Vagina (tissue), 2 donors: ENCODE measurements at regions not wholly inside any gene's neighbourhood (a gene's known extent, or its start where the extent isn't known, plus 50 kb on each side); places are given as distances from the start of the nearest gene placed in this dataset.

ENCODE experiments used
- POLR2A ChIP-seq, 2 donors: fragments of 450-650 bp; IDR thresholded peaks; one replicate each; pipeline ENCODE4 v1.6.1; 2017; ENCODE audit warnings: antibody characterized with exemption in 2 of 2, mild to moderate bottlenecking in 2 of 2, moderate library complexity in 2 of 2
- TF ChIP-seq, protein P1 (sequence below), 3 experiments: fragments of 450-650 bp in 2 of 3; fragments of 200-600 bp in 1 of 3; sonication (generic) in 1 of 3; IDR thresholded peaks; one replicate each; pipeline ENCODE4 v1.5.1; 2017 to 2019; ENCODE audit warnings: antibody characterized with exemption in 3 of 3, mild to moderate bottlenecking in 2 of 3, moderate library complexity in 2 of 3

DNA sequence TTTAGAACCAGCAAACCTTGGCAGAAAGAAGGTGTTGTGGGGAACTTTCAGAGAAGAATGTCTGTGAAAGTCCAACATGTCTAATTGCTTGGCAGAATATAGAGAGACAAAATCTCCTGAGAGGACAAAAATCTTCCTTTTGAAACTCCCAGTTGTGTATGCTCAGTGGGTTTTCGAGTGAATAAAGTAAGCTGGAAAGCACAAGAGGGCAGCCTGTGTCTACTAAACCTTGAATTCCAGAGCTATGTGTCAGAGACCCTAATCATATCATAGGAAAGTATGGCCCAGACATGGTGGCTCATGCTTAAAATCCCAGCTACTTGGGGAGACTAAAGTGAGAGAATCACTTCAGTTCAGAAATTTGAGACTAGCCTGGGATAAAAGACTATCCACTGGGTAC, 661.2 kb downstream of the SLC16A7 start:
- TF ChIP-seq, protein P1, sequence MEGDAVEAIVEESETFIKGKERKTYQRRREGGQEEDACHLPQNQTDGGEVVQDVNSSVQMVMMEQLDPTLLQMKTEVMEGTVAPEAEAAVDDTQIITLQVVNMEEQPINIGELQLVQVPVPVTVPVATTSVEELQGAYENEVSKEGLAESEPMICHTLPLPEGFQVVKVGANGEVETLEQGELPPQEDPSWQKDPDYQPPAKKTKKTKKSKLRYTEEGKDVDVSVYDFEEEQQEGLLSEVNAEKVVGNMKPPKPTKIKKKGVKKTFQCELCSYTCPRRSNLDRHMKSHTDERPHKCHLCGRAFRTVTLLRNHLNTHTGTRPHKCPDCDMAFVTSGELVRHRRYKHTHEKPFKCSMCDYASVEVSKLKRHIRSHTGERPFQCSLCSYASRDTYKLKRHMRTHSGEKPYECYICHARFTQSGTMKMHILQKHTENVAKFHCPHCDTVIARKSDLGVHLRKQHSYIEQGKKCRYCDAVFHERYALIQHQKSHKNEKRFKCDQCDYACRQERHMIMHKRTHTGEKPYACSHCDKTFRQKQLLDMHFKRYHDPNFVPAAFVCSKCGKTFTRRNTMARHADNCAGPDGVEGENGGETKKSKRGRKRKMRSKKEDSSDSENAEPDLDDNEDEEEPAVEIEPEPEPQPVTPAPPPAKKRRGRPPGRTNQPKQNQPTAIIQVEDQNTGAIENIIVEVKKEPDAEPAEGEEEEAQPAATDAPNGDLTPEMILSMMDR (IDR thresholded peaks at IDR 0.05): no peak
- no peak for TF ChIP-seq POLR2A (IDR thresholded peaks at IDR 0.05)
